Activated CD4-positive, alpha-beta T cell treated with anti-CD3 and anti-CD28 coated beads, Interleukin-2, Interleukin-6, amounts not matched to agents 100 ng/mL and 50 ng/mL, durations not matched to agents 16 hours and 8 hours (primary cell): ENCODE measurements at regions not wholly inside any gene's neighbourhood (a gene's known extent, or its start where the extent isn't known, plus 50 kb on each side); places are given as distances from the start of the nearest gene placed in this dataset.

Experiments used
- DNase-seq: peaks from one replicate; pipeline ENCODE4 v3.0.0-alpha.2; 2020

- DNase-seq: no peak
These were observed 182.1 kb upstream of the NUDT6 start for GRCh38 chr4:123104310-123105025.

- DNase-seq: no peak
These were observed 182.6 kb upstream of the NUDT6 start for GRCh38 chr4:123105026-123105420.

- DNase-seq: no peak
These were observed 184.3 kb upstream of the NUDT6 start for GRCh38 chr4:123106747-123107146.

- DNase-seq: no peak
These were observed 185.3 kb upstream of the NUDT6 start for GRCh38 chr4:123107444-123108252.

- DNase-seq: no peak
These were observed 186.7 kb upstream of the NUDT6 start for GRCh38 chr4:123109139-123109538.

- no peak for DNase-seq
These were observed 187.8 kb upstream of the NUDT6 start for GRCh38 chr4:123110147-123110546.

GRCh38 chr4:123110685-123111084, 188.3 kb upstream of the NUDT6 start:
- no peak for DNase-seq

GRCh38 chr4:123113155-123113554, 190.8 kb upstream of the NUDT6 start:
- no peak for DNase-seq

GRCh38 chr4:123114084-123114914, 191.9 kb upstream of the NUDT6 start:
- no peak for DNase-seq

- DNase-seq: no peak
These were observed 192.7 kb upstream of the NUDT6 start for GRCh38 chr4:123114915-123115756.

- DNase-seq: no peak
These were observed 194.0 kb upstream of the NUDT6 start for GRCh38 chr4:123116412-123116811.

- no peak for DNase-seq
These were observed 198.1 kb upstream of the NUDT6 start for GRCh38 chr4:123120473-123120872.

- DNase-seq: no peak
These were observed 199.0 kb upstream of the NUDT6 start for GRCh38 chr4:123121241-123121907.

- no peak for DNase-seq
These were observed 203.1 kb upstream of the NUDT6 start for GRCh38 chr4:123125477-123125876.

- no peak for DNase-seq
These were observed 204.8 kb upstream of the NUDT6 start for GRCh38 chr4:123127218-123127617.

- no peak for DNase-seq
These were observed 205.5 kb upstream of the NUDT6 start for GRCh38 chr4:123127875-123128274.

- no peak for DNase-seq
These were observed 211.1 kb upstream of the NUDT6 start for GRCh38 chr4:123133397-123134050.

- DNase-seq: no peak
These were observed 222.2 kb upstream of the NUDT6 start for GRCh38 chr4:123144616-123145015.

GRCh38 chr4:123158576-123158975, 236.2 kb upstream of the NUDT6 start:
- DNase-seq: no peak

- DNase-seq: no peak
These were observed 237.1 kb upstream of the NUDT6 start for GRCh38 chr4:123159479-123159878.

GRCh38 chr4:123162859-123163258, 233.7 kb upstream of the SPRY1 start:
- DNase-seq: no peak
